ENCODE measurements at regions not wholly inside any gene's neighbourhood (a gene's known extent, or its start where the extent isn't known, plus 50 kb on each side); places are given as distances from the start of the nearest gene placed in this dataset.
"Not testable (repeated sequence)": the region's sequence is repeated elsewhere in the genome, so short reads cannot be mapped to it uniquely, and the experiment has no call there.

GRCh38 chr10:80697926-80698325, 160.2 kb downstream of the SH2D4B start:
- DNase-seq (ENCODE audit: low read depth) = no peak

- peak; percentile 13 for DNase-seq (ENCODE audit: low read depth)
Measured at GRCh38 chr10:80699602-80700039, 161.9 kb downstream of the SH2D4B start.

- no peak for DNase-seq (ENCODE audit: low read depth)
Measured at GRCh38 chr10:80700252-80700651, 162.6 kb downstream of the SH2D4B start.

- no peak for DNase-seq (ENCODE audit: low read depth)
Measured at GRCh38 chr10:80700760-80701444, 163.2 kb downstream of the SH2D4B start.

GRCh38 chr10:80701706-80702105, 164.0 kb downstream of the SH2D4B start:
- no peak for DNase-seq (ENCODE audit: low read depth)

- no peak for DNase-seq (ENCODE audit: low read depth)
Measured at GRCh38 chr10:80702143-80702542, 164.4 kb downstream of the SH2D4B start.

- DNase-seq (ENCODE audit: low read depth) = no peak
Measured at GRCh38 chr10:80705899-80706298, 168.2 kb downstream of the SH2D4B start.

- no peak for DNase-seq (ENCODE audit: low read depth)
Measured at GRCh38 chr10:80708185-80708584, 170.5 kb downstream of the SH2D4B start.

GRCh38 chr10:80708808-80709207, 171.1 kb downstream of the SH2D4B start:
- DNase-seq (ENCODE audit: low read depth) = no peak

GRCh38 chr10:80709866-80710265, 172.2 kb downstream of the SH2D4B start:
- no peak for DNase-seq (ENCODE audit: low read depth)

GRCh38 chr10:80713398-80713928, 175.8 kb downstream of the SH2D4B start:
- DNase-seq (ENCODE audit: low read depth) = no peak

GRCh38 chr10:80714566-80714965, 176.9 kb downstream of the SH2D4B start:
- no peak for DNase-seq (ENCODE audit: low read depth)

- no peak for DNase-seq (ENCODE audit: low read depth)
Measured at GRCh38 chr10:80718024-80718423, 180.3 kb downstream of the SH2D4B start.

GRCh38 chr10:80719935-80720334, 182.2 kb downstream of the SH2D4B start:
- no peak for DNase-seq (ENCODE audit: low read depth)

- no peak for DNase-seq (ENCODE audit: low read depth)
Measured at GRCh38 chr10:80720549-80720948, 182.8 kb downstream of the SH2D4B start.

GRCh38 chr10:80728354-80728753, 190.7 kb downstream of the SH2D4B start:
- DNase-seq (ENCODE audit: low read depth) = not testable (repeated sequence)

- no peak for DNase-seq (ENCODE audit: low read depth)
Measured at GRCh38 chr10:80729896-80730295, 192.2 kb downstream of the SH2D4B start.

GRCh38 chr10:80730522-80730921, 192.8 kb downstream of the SH2D4B start:
- no peak for DNase-seq (ENCODE audit: low read depth)

- DNase-seq (ENCODE audit: low read depth) = no peak
Measured at GRCh38 chr10:80734589-80734988, 196.9 kb downstream of the SH2D4B start.

GRCh38 chr10:80737209-80737608, 199.5 kb downstream of the SH2D4B start:
- no peak for DNase-seq (ENCODE audit: low read depth)

GRCh38 chr10:80739328-80739727, 201.6 kb downstream of the SH2D4B start:
- DNase-seq (ENCODE audit: low read depth) = no peak

- no peak for DNase-seq (ENCODE audit: low read depth)
Measured at GRCh38 chr10:80739963-80740715, 202.4 kb downstream of the SH2D4B start.

- DNase-seq (ENCODE audit: low read depth) = no peak
Measured at GRCh38 chr10:80741278-80741677, 203.6 kb downstream of the SH2D4B start.
